Tibial nerve (tissue), 4 donors: ENCODE measurements at regions not wholly inside any gene's neighbourhood (a gene's known extent, or its start where the extent isn't known, plus 50 kb on each side); places are given as distances from the start of the nearest gene placed in this dataset.

Experiments
- DNase-seq, 2 donors: peaks; one replicate each; pipeline ENCODE4 v3.0.0-alpha.2; 2019; ENCODE audit warnings: low spot score in 2 of 2
- H3K27ac ChIP-seq, 4 donors: fragments of 200-600 bp; sonication (generic) in 3 of 4; one replicate each; pipeline ENCODE4 v1.5.1; 2017 to 2019; ENCODE audit warnings: mild to moderate bottlenecking in 1 of 4
- H3K27me3 ChIP-seq, 2 donors: fragments of 200-600 bp; sonication (generic) in 1 of 2; one replicate each; pipeline versions ENCODE4 v1.5.1 to v1.6.0; 2017 to 2019
- H3K36me3 ChIP-seq, 3 donors: fragments of 200-600 bp; sonication (generic); one replicate each; pipeline ENCODE4 v1.5.1; 2018 to 2019
- H3K4me1 ChIP-seq, 4 donors: fragments of 200-600 bp; sonication (generic) in 3 of 4; one replicate each; pipeline ENCODE4 v1.5.1; 2017 to 2019
- H3K4me3 ChIP-seq, 4 donors: fragments of 200-600 bp; sonication (generic) in 3 of 4; one replicate each; pipeline ENCODE4 v1.5.1; 2017 to 2019; ENCODE audit warnings: mild to moderate bottlenecking in 1 of 4, moderate library complexity in 1 of 4
- H3K9me3 ChIP-seq, 4 donors: fragments of 200-600 bp; sonication (generic) in 3 of 4; one replicate each; pipeline ENCODE4 v1.5.1; 2017 to 2019
- CTCF ChIP-seq, 5 experiments: fragments of 200-600 bp in 3 of 5; fragments of 450-650 bp in 2 of 5; sonication (generic) in 3 of 5; IDR thresholded peaks; one replicate each; pipeline ENCODE4 v1.5.1; 2016 to 2019; ENCODE audit warnings: antibody characterized with exemption in 5 of 5, mild to moderate bottlenecking in 3 of 5, moderate library complexity in 2 of 5
- EP300 ChIP-seq, 2 donors: sonication (generic); formaldehyde crosslinking; IDR thresholded peaks; one replicate each; pipeline ENCODE4 v1.6.1; 2017; ENCODE audit warnings: antibody characterized with exemption in 2 of 2, mild to moderate bottlenecking in 1 of 2
- POLR2A ChIP-seq, 2 donors: fragments of 450-650 bp; IDR thresholded peaks; one replicate each; pipeline ENCODE4 v1.6.1; 2017; ENCODE audit warnings: antibody characterized with exemption in 2 of 2, mild to moderate bottlenecking in 2 of 2, moderate library complexity in 2 of 2
- WGBS, 2 donors: methylation state at CpG; one replicate each; pipeline ENCODE4 v1.1.5; 2018; 5-methylcytosine and 5-hydroxymethylcytosine counted together

- TF ChIP-seq POLR2A (IDR thresholded peaks at IDR 0.05) (no peak), EP300 (IDR thresholded peaks at IDR 0.05) (no peak), CTCF (IDR thresholded peaks at IDR 0.05) (no peak)
- H3K36me3 ChIP-seq: no peaks in the 10 kb centered on the region
- no peak for DNase-seq
- no peak overlapping the region for H3K4me3 ChIP-seq
- WGBS, 2 donors: 63 to 72% methylated on average over 4 of the region's 4 CpGs
- H3K4me1 ChIP-seq: no peaks in the 10 kb centered on the region
- no peaks in the 10 kb centered on the region for H3K9me3 ChIP-seq
- no peak overlapping the region for H3K27ac ChIP-seq
- no peaks in the 10 kb centered on the region for H3K27me3 ChIP-seq
Observed at GRCh38 chr10:71161425-71161824, 50.9 kb upstream of the UNC5B start.
